ENCODE measurements at regions not wholly inside any gene's neighbourhood (a gene's known extent, or its start where the extent isn't known, plus 50 kb on each side); places are given as distances from the start of the nearest gene placed in this dataset.
A peak's percentile ranks its signal among the peaks of the same experiment; 100 is the strongest.

- DNase-seq: no peak
These were observed 120.5 kb downstream of the ZFP36L2 start for GRCh38 chr2:43105586-43106558.

GRCh38 chr2:43104763-43105162, 121.6 kb downstream of the ZFP36L2 start:
- DNase-seq: no peak

GRCh38 chr2:43104106-43104505, 122.3 kb downstream of the ZFP36L2 start:
- no peak for DNase-seq

- DNase-seq: no peak
These were observed 123.4 kb downstream of the ZFP36L2 start for GRCh38 chr2:43103093-43103404.

DNA sequence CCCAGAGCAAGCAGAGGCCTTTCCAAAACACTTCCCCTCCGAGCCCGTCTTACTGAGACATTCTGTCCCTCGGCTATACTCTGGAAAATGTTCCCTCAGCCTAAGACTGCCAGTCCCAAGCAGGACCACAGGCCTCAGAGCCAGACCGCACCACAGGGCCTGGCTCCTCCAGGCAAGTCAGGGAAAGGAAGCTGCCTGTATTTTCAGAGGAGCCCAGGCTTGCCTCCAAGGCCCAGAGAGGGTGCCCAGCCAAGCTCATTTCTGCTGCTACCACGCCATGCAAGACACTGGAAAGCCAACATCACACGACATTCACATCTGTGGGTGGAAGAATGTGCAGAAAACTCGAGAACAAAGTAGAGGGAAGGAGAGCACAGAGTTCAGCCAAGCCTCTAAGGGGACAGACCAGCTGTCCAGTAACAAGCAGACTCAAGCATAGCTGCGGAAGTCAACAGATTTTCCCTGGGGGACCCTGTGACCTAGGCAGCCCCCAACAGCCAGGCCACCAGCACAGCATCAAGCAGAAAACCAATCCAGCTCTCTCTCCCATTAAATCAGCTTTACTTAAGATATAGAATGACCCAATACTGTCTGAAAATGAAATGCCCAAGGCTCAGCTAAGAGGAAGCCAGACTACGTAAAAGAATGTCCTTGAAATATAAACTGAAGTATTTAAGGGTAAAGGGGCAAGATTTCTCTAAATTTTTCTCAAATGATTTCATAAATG, 123.9 kb downstream of the ZFP36L2 start:
- no peak for DNase-seq

DNA sequence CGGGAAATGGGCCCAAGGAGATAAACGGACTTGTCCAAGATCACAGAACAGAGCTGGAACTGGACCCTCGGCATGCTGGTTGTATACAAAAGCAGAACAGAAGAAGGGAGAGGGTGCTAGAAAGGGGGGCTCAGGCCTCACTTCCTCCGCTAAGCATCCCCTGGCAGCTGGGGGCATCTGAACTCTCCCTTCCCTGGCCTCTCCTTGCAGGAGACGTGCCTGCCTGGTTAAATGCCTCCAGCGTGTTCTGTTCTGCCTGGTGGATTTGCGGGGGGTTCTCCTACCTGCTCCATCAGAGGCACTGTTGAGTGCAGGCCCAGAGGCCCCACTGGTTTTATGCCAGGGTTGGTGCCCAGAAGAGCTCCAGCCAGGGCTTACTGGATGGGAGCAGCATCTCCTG, 124.7 kb downstream of the ZFP36L2 start:
- DNase-seq: no peak

DNA sequence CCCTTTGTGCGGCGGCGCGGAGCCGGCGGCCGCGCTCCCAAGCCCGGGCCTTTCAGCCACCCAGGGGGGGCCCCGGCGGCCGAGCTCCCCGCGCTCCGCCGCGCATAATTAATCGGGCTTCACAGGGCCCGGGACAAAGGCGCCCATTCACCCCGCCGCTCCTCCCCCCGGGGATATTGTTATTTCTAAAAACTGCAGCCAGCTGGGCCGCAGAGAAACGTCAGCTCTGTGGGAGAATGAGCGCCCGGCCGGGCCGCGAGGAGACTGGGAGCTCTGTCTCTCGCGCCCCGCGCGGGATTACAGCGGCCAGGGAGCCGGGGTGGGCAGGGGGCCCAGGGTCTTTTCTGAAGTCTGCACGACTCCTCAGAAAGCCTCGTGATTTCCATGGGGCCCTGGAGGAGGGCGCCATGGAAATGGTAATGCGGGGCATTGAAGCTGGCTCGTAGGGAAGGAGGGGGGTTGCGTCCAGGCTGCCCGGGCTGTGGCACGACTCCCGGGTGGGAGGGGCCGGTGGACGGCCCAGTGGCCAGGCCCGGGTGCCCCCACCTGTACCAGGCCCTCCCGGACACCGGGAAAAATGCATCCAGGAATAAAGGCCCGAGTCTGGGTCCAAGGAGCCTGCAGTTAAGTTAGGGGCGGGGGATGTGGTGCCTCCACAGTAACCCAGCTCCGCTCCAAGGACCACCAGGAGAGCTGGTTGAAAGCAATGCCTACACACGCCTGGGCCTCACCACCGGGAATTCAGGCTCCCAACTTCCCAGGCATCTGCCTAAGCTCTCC, 125.3 kb downstream of the ZFP36L2 start:
- no peak for DNase-seq

DNA sequence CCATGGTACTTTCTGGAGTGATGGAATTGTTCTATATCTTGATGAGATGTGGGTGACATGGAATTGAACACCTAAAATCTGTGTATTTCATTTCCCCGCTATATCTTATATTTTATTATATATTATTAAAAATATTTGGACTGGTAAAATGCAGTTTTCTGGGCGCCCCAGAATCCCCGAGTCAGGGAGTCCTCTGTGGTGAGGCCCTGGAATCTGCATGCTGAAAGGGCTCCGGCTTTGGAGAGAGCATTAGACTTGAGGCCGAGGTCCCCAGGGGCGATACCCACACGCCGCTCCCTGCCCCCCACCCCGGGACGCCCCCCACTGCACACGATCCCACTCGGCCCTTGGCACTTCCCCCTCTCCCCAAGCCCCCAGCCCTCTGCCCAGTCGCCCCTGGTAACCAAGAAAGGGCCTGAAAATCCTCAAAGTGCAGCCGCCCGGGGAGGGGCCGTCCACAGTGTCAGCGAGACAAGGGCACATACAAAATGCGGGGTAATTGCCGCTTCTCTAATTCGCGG, 126.0 kb downstream of the ZFP36L2 start:
- DNase-seq: no peak

DNA sequence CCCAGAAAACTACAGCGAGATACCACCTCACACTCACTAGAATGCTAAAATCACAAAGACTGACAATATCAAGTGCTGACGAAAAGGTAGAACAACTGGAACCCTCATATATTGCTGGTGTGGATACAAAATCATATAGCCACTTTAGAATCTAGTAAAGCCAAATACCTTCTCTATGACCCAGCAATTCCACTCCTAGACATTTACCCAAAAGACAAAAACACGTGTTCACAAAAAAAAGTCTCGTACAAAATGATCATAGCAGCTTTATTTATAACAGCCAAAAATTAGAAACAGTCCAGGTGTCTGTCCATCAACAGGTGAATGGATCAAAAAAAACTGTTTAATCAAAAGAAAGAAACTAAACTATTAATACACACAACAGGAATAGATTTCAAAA, 126.6 kb downstream of the ZFP36L2 start:
- no peak for DNase-seq

GRCh38 chr2:43098539-43098938, 127.9 kb downstream of the ZFP36L2 start:
- no peak for DNase-seq

DNA sequence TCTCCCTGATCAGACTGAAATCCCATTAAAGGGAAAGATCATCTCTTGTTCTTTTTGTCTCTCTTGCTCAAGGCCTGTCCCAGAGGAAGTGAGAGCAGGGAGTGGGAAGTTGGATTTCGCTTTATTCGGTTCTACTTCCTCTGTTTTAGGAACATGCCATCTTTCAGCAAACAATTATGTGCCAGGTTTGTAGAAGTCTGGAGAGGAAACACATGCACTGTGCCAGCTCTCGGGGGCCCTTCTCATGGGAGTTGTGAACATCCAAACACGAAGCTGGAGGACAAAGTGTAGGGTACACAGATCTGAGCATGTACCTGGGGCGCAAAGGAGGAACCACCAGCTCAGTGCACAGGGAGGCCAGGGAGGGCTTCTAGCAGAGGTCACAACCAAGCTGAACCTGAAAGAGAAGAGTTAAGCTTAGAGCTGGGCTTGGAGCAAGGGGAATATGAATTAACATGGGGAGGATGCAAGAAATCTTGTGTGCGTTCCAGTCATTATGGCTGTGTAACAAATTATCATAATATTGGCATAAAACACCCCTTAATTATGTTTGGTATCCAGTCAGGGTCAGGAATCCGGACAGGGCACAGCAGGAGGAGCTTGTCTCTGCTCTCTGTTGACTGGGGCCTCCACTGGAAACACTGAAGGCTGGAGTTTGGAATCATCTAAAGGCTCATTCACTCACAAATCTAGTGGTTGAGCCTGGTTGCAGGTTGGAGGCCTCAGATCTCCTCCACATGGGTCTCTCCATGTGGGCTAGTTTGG, 128.6 kb downstream of the ZFP36L2 start:
- no peak for DNase-seq

GRCh38 chr2:43095533-43096295, 130.7 kb downstream of the ZFP36L2 start:
- no peak for DNase-seq

- DNase-seq: no peak
These were observed 133.8 kb downstream of the ZFP36L2 start for GRCh38 chr2:43092520-43093179.

GRCh38 chr2:43090317-43090716, 136.1 kb downstream of the ZFP36L2 start:
- no peak for DNase-seq

- DNase-seq: no peak
These were observed 138.0 kb downstream of the ZFP36L2 start for GRCh38 chr2:43088143-43089073.

DNA sequence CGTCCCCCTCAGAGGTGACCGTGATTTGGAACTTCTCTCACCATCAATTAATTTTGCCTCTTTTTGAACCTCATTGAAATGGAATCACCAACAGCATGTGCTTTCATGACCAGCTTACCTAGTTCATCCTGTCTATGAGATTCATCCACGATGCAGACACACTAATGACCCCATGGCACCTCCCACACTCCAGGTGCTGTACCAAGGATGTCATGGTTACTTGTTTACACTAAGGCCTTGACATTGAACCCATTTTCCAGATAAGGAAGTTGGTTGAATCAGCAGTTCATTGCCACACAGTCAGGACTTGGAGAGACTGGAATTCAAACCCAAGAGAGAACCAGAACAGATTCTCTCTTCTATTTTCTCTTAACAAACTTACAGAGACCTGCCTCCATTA, 139.0 kb downstream of the ZFP36L2 start:
- no peak for DNase-seq

DNA sequence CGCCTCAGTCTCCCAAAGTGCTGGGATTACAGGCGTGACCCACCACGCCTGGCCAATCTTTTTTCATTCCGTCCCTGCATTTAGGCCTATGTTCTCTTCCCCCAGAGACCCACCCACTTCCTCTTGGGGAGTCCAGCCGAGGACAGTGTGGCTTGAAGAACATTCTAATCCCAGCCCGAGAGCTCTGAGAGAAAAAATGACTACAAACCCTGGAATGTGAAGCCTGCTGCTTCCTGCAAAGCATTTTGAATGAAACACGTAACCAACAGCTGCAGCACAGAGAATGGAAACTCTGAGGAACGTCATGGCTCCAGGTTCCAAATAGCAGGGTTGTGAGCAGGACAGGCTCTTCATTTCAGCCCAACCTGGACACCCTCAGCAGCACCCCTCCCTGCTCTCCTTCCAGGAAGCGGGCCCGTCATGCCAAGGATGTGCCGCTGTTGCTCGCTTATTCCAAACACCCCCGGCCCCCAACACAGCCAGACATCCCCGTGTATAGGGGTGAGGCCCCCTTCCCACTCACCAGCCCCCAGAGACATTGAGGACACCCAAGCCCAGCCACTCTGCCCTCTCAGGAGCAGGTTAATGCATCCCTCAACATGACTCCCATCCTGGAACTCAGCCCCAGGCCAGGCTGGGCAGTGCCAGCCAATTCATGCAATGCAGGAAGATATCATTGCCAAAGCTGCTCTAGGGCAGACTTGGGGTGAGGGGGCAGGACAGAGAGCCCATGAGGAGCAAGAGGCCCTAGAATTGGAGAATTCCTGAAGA, 139.8 kb downstream of the ZFP36L2 start:
- peak; percentile 95 to 96 for DNase-seq

GRCh38 chr2:43085929-43086328, 140.5 kb downstream of the ZFP36L2 start:
- DNase-seq: no peak

- no peak for DNase-seq
These were observed 140.9 kb downstream of the ZFP36L2 start for GRCh38 chr2:43085505-43085904.
